ENCODE measurements at regions not wholly inside any gene's neighbourhood (a gene's known extent, or its start where the extent isn't known, plus 50 kb on each side); places are given as distances from the start of the nearest gene placed in this dataset.
A peak's percentile ranks its signal among the peaks of the same experiment; 100 is the strongest.

- TF ChIP-seq POLR2AphosphoS5 (IDR thresholded peaks at IDR 0.05): no peak
- no peak for TF ChIP-seq POLR2A (IDR thresholded peaks at IDR 0.05)
- TF ChIP-seq CTCF (IDR thresholded peaks at IDR 0.05): no peak
- no peak for TF ChIP-seq EP300 (IDR thresholded peaks at IDR 0.05)
- Histone ChIP-seq H3K27ac (no peak overlapping the region), H3K9me3 (no peaks in the 10 kb centered on the region), H3K27me3 (no peaks in the 10 kb centered on the region), H3K36me3 (no peaks in the 10 kb centered on the region), H3K4me3 (no peak overlapping the region), H3K4me1 (no peaks in the 10 kb centered on the region)
- 73 to 76% methylated on average over 14 of the region's 14 CpGs for WGBS, 2 donors
- ATAC-seq (ENCODE audit: low FRiP score in 2 of 2) (no peak), DNase-seq (no peak)
Observed at GRCh38 chr4:159503236-159504008, 400.5 kb downstream of the RAPGEF2 start.

- 41 to 45% methylated on average over 5 of the region's 5 CpGs for WGBS, 2 donors
- no peak for TF ChIP-seq CTCF (IDR thresholded peaks at IDR 0.05)
- TF ChIP-seq POLR2AphosphoS5 (IDR thresholded peaks at IDR 0.05): no peak
- TF ChIP-seq EP300 (IDR thresholded peaks at IDR 0.05): no peak
- TF ChIP-seq POLR2A (IDR thresholded peaks at IDR 0.05): no peak
- no peaks in the 10 kb centered on the region for H3K36me3 ChIP-seq
- ATAC-seq (ENCODE audit: low FRiP score in 2 of 2) (peak in 1 of 2 donors; percentile 44), DNase-seq (peak in 1 of 2 donors; percentile 50)
- H3K9me3 ChIP-seq: no peaks in the 10 kb centered on the region
- no peaks in the 10 kb centered on the region for H3K4me1 ChIP-seq
- H3K27ac ChIP-seq: no peak overlapping the region
- no peak overlapping the region for H3K4me3 ChIP-seq
- H3K27me3 ChIP-seq: no peaks in the 10 kb centered on the region
Observed at GRCh38 chr4:159504684-159505083, 401.8 kb downstream of the RAPGEF2 start.

- no peak overlapping the region for H3K4me3 ChIP-seq
- no peak for TF ChIP-seq EP300 (IDR thresholded peaks at IDR 0.05)
- no peak for TF ChIP-seq CTCF (IDR thresholded peaks at IDR 0.05)
- TF ChIP-seq POLR2AphosphoS5 (IDR thresholded peaks at IDR 0.05): no peak
- TF ChIP-seq POLR2A (IDR thresholded peaks at IDR 0.05): no peak
- 47 to 52% methylated on average over 7 of the region's 7 CpGs for WGBS, 2 donors
- H3K27ac ChIP-seq: no peak overlapping the region
- no peaks in the 10 kb centered on the region for H3K4me1 ChIP-seq
- ATAC-seq (ENCODE audit: low FRiP score in 2 of 2) (no peak), DNase-seq (no peak)
- no peaks in the 10 kb centered on the region for H3K36me3 ChIP-seq
- no peaks in the 10 kb centered on the region for H3K27me3 ChIP-seq
- no peaks in the 10 kb centered on the region for H3K9me3 ChIP-seq
Observed at GRCh38 chr4:159505266-159505975, 402.5 kb downstream of the RAPGEF2 start.

- WGBS, 2 donors: 83 to 85% methylated on average over 13 of the region's 13 CpGs
- no peak for ATAC-seq (ENCODE audit: low FRiP score in 2 of 2)
- Histone ChIP-seq H3K9me3 (no peaks in the 10 kb centered on the region), H3K36me3 (no peaks in the 10 kb centered on the region), H3K27ac (no peak overlapping the region), H3K27me3 (no peaks in the 10 kb centered on the region), H3K4me1 (no peaks in the 10 kb centered on the region), H3K4me3 (no peak overlapping the region)
- no peak for DNase-seq
- no peak for TF ChIP-seq EP300 (IDR thresholded peaks at IDR 0.05)
- TF ChIP-seq CTCF (IDR thresholded peaks at IDR 0.05): no peak
- no peak for TF ChIP-seq POLR2AphosphoS5 (IDR thresholded peaks at IDR 0.05)
- no peak for TF ChIP-seq POLR2A (IDR thresholded peaks at IDR 0.05)
Observed at GRCh38 chr4:159506801-159507517, 404.1 kb downstream of the RAPGEF2 start.

Data from upper lobe of left lung (tissue), 6 donors.